Middle frontal gyrus (tissue), 1 donor: ENCODE measurements at regions not wholly inside any gene's neighbourhood (a gene's known extent, or its start where the extent isn't known, plus 50 kb on each side); places are given as distances from the start of the nearest gene placed in this dataset.
"Not testable (repeated sequence)": the region's sequence is repeated elsewhere in the genome, so short reads cannot be mapped to it uniquely, and the experiment has no call there.

Source experiments
- DNase-seq: peaks from one replicate; pipeline ENCODE4 v3.0.0-alpha.2; 2015; ENCODE audit warnings: low spot score; ENCODE audit errors: extremely low spot score

GRCh38 chr2:56021136-56021474, 97.5 kb upstream of the EFEMP1 start:
- DNase-seq: no peak

DNA sequence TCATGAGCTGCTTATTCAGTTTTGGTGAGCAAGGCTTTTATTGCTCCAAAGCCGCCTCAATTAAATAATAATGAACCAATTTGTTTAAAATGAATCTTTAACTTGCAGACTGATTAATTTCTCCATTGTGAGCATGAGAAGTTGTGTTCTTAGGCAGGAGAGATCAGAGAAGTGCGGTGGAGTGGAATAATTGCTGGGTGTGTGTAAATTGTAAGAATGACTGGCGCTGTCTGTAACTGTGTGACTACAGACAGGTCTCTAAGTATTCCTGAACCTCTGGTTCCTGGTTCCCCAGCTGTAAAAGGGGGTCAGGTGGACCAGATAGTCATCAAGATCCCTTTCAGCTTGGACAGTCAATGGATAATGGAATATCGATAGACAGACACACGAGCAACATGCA, 98.0 kb upstream of the EFEMP1 start:
- no peak for DNase-seq

- no peak for DNase-seq
Measured at GRCh38 chr2:56025469-56026193, 102.0 kb upstream of the EFEMP1 start.

DNA sequence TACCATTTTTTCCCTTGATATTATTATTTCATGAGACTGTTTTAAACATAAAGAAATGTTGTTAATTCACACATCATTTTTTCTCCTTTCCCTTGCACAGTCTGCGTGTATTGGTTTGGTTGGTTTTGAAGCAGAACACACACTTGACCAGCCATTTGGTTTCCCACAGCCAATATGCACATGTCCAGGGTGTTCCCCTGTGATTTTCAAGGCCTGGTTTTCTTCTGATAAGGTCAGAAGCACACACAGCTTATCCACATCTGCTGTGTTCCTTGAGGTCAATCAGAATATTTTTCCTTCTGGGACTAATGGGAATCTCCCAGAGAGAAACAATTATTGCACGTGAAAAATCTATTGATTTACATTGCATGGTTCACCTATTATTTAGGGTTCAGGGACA, 103.2 kb upstream of the EFEMP1 start:
- DNase-seq: no peak

DNA sequence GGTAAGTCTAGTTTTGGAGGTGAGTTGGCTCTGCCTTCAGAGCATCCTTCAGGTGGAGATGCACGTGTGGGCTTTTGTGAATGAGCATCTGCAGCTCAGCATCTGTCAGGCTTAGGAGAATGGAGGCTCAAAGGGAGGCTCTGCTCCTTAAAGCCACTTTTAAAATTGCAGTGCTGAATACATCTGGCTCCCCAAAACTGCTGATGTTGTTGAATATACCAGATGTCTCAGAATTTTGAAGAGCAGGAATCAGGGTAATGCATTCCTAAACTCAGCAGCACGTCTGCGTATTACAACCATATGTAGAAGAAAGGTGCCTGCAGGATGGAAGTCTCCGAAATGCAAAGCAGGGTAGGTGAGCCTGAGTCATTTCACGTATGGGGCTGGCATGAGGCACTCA, 106.5 kb upstream of the EFEMP1 start:
- DNase-seq: no peak

- no peak for DNase-seq
Measured at GRCh38 chr2:56030901-56031300, 107.3 kb upstream of the EFEMP1 start.

- no peak for DNase-seq
Measured at GRCh38 chr2:56034258-56034657, 110.7 kb upstream of the EFEMP1 start.

GRCh38 chr2:56040189-56040588, 116.6 kb upstream of the EFEMP1 start:
- no peak for DNase-seq

DNA sequence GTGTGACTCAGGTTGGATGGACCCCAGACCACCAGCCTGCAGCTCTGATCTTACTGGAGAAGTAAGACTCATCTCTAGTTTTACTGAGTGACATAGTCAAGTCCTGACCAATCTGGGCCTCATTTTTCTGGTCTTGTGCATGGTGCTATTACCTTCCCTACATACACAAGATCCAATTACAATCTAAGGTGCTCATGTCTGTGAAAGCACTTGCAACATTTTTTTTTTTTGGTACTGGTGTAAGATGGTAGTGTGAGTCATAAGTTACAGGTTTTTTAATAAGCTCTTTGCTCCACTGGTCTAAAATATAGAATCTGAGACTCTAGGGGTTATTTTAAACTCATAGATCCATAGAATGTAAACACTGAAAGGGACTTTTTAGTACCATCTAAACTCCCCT, 117.3 kb upstream of the EFEMP1 start:
- no peak for DNase-seq

- DNase-seq: no peak
Measured at GRCh38 chr2:56047136-56047535, 123.6 kb upstream of the EFEMP1 start.

- DNase-seq: no peak
Measured at GRCh38 chr2:56049233-56049845, 125.8 kb upstream of the EFEMP1 start.

DNA sequence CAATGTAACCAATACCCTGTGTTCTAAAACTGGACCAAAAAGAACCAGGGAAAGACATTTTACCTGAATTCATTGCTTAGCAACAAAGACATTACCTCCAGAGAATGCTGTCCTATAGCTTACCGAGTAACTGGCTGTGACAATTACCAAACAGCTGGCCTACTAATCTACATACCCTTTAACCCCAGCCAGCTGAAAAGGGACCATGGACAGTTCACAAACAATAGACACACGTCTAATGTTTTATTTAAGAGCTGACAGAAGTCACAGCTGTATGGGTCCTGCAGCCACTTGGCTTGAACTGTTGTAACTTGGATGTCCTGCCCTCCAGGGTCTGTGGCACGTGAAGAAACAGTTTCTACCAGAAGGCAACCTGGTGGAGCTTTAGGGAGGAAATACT, 130.1 kb upstream of the EFEMP1 start:
- no peak for DNase-seq

DNA sequence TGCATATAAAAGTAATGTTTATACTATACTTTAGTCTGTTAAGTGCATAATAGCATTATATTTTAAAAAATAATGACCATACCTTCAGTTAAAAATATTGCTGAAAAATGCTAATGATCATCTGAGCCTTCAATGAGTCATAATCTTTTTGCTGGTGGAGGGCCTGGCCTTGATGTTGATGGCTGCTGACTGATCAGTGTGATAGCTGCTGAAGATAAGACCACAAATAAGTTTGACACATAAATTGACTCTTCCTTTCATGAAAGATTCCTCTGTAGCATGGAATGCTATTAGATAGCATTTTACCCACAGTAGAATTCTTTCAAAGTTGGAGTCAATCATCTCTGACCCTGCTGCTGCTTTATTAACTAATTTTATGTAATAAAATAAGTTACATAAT, 128.4 kb upstream of the CCDC85A start:
- DNase-seq: no peak

GRCh38 chr2:56061327-56061726, 122.5 kb upstream of the CCDC85A start:
- DNase-seq: not testable (repeated sequence)

DNA sequence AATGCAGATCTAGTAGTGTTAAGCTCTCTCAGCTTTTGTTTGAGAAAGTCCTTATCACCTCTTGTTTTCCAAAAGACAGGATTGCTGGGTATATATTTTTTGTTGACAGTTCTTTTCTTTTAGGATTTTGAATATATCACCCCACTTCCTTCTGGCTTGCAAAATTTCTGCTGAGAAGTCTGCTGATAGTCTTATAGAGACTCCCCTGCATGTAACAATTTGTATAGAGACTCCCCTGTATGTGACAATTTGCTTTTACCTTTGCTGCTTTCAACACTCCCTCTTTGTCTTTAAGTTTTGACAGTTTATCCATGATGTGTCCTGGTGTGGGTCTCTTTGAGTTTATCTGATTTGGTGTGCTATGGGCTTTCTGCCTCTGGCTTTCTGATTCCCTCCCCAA, 115.0 kb upstream of the CCDC85A start:
- DNase-seq: no peak

DNA sequence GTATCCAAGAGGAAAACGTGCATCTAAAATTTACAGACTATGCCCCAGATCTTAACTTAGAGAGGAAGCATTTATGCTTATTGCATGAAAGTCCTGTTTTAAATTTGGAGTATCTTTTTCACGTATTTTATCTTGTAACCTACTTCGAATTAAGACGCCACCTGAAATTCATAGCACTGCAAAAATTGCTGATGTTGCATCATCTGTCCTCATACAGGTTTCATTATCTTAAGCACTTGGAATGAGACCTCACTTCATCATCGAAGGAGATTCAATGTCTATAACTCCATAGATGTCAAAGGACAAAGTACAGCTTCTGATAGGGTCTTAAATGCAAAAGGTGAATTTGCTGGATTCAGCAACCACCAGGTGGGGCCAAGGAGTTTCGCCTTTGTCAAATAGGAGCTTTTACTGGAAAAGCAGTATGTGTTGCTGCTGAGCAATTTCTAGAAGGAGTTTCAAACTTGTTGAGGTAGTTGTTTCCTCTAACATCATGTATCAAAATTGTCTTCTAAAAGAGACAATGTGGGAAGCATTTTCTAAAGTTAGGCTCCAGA, 106.4 kb upstream of the CCDC85A start:
- DNase-seq: no peak

DNA sequence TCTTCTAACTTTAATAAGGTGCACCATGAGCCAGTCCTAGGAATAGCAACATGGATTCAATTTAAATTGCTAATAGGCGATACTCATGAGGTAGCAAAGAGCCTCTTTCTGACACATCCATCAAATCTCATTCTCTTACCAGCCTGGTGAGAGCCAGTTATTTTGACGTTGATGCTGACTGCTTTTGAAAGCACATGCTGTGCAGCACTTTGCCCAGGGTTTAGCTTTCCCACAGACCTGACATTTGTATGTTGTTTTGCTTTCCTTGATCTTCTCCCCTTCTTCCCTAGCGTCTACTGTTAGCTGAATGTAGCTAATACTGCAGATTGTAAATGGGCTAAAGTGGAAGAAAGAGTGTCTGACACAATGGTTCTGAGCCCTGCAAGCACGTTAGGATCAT, 101.1 kb upstream of the CCDC85A start:
- no peak for DNase-seq

GRCh38 chr2:56084111-56084901, 99.5 kb upstream of the CCDC85A start:
- no peak for DNase-seq

- DNase-seq: no peak
Measured at GRCh38 chr2:56086336-56086735, 97.5 kb upstream of the CCDC85A start.

- DNase-seq: no peak
Measured at GRCh38 chr2:56088411-56088810, 95.4 kb upstream of the CCDC85A start.

- DNase-seq: no peak
Measured at GRCh38 chr2:56089931-56090330, 93.9 kb upstream of the CCDC85A start.

GRCh38 chr2:56099963-56100362, 83.8 kb upstream of the CCDC85A start:
- DNase-seq: no peak
